SKM-1 (cell line): ENCODE measurements at regions not wholly inside any gene's neighbourhood (a gene's known extent, or its start where the extent isn't known, plus 50 kb on each side); places are given as distances from the start of the nearest gene placed in this dataset.

Source experiments
- DNase-seq: peaks from one replicate; lab custom pipeline; 2025; ENCODE audit not compliant: unreplicated experiment; lab: John Stamatoyannopoulos, UW

DNA sequence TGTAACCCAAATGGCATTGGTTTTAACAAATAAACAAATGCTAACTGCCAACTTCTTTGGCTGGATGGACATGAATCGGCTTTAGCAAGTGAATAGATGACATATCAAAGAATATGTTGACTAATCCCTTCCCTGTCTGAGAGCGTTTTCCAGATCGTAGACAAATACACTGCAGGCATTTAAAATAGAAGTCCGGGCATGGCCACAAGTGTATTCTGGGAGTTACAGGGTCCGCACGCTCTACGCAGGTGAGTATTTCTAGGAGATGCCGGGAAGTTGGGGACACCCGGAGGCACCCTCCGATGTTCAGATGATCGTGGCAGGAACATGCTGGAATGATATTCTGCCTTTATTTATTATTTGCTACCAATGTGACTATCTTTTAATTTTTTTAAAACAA, 53.2 kb upstream of the ZNF536 start:
- no peak for DNase-seq

DNA sequence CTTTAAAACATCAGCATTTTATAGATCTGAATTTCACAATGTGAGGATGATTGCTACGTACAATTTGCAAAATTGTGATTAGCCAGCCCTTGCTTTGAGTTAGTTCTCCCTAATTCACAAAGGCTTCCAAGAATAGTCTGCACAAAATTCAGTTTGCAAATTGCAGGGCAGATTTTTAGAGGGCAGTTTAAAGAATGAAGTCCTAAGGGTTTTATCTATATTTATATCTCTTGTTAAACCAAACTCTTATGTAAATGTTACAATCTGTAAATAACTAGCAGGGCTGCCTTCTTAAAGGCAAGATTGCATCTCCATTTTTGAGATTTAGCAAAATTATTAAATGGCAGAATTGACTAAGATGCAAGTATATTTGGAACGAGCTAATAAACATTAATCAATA, 52.8 kb upstream of the ZNF536 start:
- no peak for DNase-seq

DNA sequence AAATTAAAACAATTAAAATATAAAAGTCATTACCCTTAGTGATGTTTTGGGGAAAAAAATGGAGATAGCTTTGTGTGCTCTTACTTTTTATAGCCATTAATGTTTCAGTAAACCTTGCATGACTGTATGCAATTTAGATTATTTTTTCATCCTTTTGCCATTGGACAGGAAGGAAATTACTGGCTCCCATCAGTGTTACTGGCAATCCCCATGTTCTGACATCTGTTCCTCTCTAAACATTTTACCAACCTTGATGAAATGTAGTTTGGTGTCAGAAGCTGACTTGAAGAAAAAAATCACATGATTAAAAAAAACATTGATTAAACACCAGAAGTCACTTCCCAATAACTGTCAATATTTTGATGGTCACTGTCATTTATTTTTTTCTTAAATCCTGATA, 52.3 kb upstream of the ZNF536 start:
- no peak for DNase-seq

DNA sequence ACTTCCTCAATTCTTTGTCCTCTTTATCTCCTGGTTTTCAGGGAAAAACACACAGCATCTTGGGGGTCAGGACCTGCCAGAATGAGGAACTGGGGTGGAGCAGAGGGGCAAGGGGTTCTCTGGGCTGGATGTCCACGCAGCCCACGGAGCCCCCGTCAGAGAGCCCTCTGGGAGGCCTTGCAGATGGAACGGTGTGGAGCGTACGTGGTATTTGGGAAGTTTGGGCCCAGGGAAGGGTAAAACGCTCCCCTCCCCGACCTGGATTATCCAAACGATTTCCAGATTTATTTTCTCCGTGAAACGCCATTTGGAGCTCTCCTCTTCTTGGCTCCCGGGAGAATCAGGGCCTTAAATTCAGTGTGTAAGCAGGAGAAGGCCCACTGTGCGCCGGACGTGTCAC, 51.7 kb upstream of the ZNF536 start:
- DNase-seq = no peak

DNA sequence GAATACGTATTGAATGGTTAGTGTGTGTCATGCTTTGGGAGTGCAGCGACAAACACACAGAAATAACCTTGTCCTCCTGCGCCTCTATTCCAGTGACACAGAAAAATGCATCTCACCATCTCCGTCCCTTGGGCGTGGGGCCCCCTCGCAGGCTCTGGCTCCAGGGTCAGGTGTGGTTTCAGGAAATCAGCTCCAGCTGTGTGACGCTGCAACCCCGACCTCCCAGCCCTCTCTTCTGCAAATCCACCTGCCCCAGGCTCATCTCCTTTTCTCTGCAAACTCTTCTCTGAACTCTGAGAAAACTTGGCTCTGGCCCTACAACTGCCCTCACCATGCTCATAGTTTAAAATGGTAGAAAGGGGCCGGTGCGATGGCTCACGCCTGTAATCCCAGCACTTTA, 51.3 kb upstream of the ZNF536 start:
- DNase-seq = no peak
